ENCODE measurements at regions not wholly inside any gene's neighbourhood (a gene's known extent, or its start where the extent isn't known, plus 50 kb on each side); places are given as distances from the start of the nearest gene placed in this dataset.

GRCh38 chr4:11050766-11051165 lies 366.2 kb upstream of the CLNK start:
- no peak for TF ChIP-seq EZH2 (IDR thresholded peaks at IDR 0.05; ENCODE audit: low read depth)
- TF ChIP-seq, protein P1, sequence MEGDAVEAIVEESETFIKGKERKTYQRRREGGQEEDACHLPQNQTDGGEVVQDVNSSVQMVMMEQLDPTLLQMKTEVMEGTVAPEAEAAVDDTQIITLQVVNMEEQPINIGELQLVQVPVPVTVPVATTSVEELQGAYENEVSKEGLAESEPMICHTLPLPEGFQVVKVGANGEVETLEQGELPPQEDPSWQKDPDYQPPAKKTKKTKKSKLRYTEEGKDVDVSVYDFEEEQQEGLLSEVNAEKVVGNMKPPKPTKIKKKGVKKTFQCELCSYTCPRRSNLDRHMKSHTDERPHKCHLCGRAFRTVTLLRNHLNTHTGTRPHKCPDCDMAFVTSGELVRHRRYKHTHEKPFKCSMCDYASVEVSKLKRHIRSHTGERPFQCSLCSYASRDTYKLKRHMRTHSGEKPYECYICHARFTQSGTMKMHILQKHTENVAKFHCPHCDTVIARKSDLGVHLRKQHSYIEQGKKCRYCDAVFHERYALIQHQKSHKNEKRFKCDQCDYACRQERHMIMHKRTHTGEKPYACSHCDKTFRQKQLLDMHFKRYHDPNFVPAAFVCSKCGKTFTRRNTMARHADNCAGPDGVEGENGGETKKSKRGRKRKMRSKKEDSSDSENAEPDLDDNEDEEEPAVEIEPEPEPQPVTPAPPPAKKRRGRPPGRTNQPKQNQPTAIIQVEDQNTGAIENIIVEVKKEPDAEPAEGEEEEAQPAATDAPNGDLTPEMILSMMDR (conservative IDR thresholded peaks at IDR 0.05) = no peak
